HEK293 (cell line): ENCODE measurements at regions not wholly inside any gene's neighbourhood (a gene's known extent, or its start where the extent isn't known, plus 50 kb on each side); places are given as distances from the start of the nearest gene placed in this dataset.

Experiments
- TCF7L2 ChIP-seq: IDR thresholded peaks from 2 replicates; pipeline ENCODE4 v1.6.1; 2011; ENCODE audit warnings: low read depth, mild to moderate bottlenecking, inconsistent platforms, low read length, moderate library complexity, borderline replicate concordance
- ZNF549 ChIP-seq: fragments of 450-650 bp; IDR thresholded peaks from 2 replicates; pipeline ENCODE4 v1.5.1; 2018; ENCODE audit warnings: missing biosample characterization, missing genetic modification characterization, mild to moderate bottlenecking, inconsistent platforms, moderate library complexity
- TF ChIP-seq, protein P1 (sequence below): fragments of 450-650 bp; formaldehyde crosslinking; IDR thresholded peaks from 2 replicates; pipeline ENCODE4 v1.5.1; 2016; ENCODE audit warnings: missing biosample characterization, missing genetic modification characterization

DNA sequence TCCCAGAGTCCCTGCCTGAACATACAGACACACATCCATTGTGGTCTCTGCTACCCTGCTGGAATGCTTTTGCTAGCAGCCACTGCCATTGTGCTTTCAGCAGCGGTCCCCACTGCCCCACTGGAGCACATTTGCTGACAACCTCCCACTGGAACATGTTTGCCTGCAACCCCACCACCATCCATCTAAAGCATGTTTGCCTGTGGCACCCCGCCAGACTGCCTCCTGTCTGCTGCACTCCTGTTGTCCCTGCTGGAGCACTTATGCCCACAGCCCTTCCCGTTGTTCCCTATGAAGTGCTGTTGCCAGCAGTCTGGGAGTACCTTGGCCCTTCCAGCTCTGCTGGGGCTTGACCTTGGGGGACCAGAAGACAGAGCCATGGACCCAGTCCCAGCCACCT is 136.3 kb downstream of the ARL5B start:
- TF ChIP-seq, protein P1, sequence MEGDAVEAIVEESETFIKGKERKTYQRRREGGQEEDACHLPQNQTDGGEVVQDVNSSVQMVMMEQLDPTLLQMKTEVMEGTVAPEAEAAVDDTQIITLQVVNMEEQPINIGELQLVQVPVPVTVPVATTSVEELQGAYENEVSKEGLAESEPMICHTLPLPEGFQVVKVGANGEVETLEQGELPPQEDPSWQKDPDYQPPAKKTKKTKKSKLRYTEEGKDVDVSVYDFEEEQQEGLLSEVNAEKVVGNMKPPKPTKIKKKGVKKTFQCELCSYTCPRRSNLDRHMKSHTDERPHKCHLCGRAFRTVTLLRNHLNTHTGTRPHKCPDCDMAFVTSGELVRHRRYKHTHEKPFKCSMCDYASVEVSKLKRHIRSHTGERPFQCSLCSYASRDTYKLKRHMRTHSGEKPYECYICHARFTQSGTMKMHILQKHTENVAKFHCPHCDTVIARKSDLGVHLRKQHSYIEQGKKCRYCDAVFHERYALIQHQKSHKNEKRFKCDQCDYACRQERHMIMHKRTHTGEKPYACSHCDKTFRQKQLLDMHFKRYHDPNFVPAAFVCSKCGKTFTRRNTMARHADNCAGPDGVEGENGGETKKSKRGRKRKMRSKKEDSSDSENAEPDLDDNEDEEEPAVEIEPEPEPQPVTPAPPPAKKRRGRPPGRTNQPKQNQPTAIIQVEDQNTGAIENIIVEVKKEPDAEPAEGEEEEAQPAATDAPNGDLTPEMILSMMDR (tag by site-specific recombination) = no peak
- TF ChIP-seq ZNF549 (tag by site-specific recombination) = no peak
- no peak for TF ChIP-seq TCF7L2
